ENCODE measurements at regions not wholly inside any gene's neighbourhood (a gene's known extent, or its start where the extent isn't known, plus 50 kb on each side); places are given as distances from the start of the nearest gene placed in this dataset.
A peak's percentile ranks its signal among the peaks of the same experiment; 100 is the strongest.

- intact Hi-C loops (cut with micrococcal nuclease) = loop anchor here (5.0 kb wide), 1 partner anchor 283 kb away; no protein-coding TSS in a partner anchor
- no peaks in the 10 kb centered on the region for H3K4me1 Mint-ChIP-seq (ENCODE audit: insufficient read depth, unreplicated experiment)
Measured at GRCh38 chr7:85469446-85470010, 282.7 kb upstream of the SEMA3D start.

GRCh38 chr7:85464042-85464651 lies 277.3 kb upstream of the SEMA3D start:
- intact Hi-C loops (cut with micrococcal nuclease) = loop anchor here (5.0 kb wide), 1 partner anchor 422 kb away; no protein-coding TSS in a partner anchor
- Mint-ChIP-seq H3K9me3 (ENCODE audit: unreplicated experiment) (no peaks in the 10 kb centered on the region), H3K27me3 (ENCODE audit: insufficient read depth, unreplicated experiment) (peaks cover 67% of the 10 kb centered on the region), H3K4me3 (ENCODE audit: unreplicated experiment) (peak overlapping the region; percentile 30), H3K36me3 (ENCODE audit: insufficient read depth, unreplicated experiment) (no peaks in the 10 kb centered on the region), H3K4me1 (ENCODE audit: insufficient read depth, unreplicated experiment) (no peaks in the 10 kb centered on the region), H3K27ac (ENCODE audit: low read depth, unreplicated experiment) (no peak overlapping the region)
- no peak for TF ChIP-seq CTCF (IDR thresholded peaks at IDR 0.05; ENCODE audit: unreplicated experiment)
- no TSS peak for BruUV-seq (replicated peaks)
- ChIA-PET POLR2A (no interaction called here), CTCF (interaction anchor here (0.6 to 1.7 kb wide), 6 partner anchors 12 to 175 kb away, joined by 3 to 8 read pairs (median 4); no protein-coding TSS in a partner anchor)
- no peak for DNase-seq (ENCODE audit: unreplicated experiment)

More at GRCh38 chr7:85469446-85470010, 282.7 kb upstream of the SEMA3D start:
- no peak for DNase-seq (ENCODE audit: unreplicated experiment)
- BruUV-seq (replicated peaks) = no TSS peak
- no peak for TF ChIP-seq CTCF (IDR thresholded peaks at IDR 0.05; ENCODE audit: unreplicated experiment)
- ChIA-PET POLR2A (no interaction called here), CTCF (no interaction called here)
- no peaks in the 10 kb centered on the region for H3K36me3 Mint-ChIP-seq (ENCODE audit: insufficient read depth, unreplicated experiment)
- H3K4me3 Mint-ChIP-seq (ENCODE audit: unreplicated experiment) = no peak overlapping the region
- peaks cover 80% of the 10 kb centered on the region for H3K27me3 Mint-ChIP-seq (ENCODE audit: insufficient read depth, unreplicated experiment)
- no peaks in the 10 kb centered on the region for H3K9me3 Mint-ChIP-seq (ENCODE audit: unreplicated experiment)
- no peak overlapping the region for H3K27ac Mint-ChIP-seq (ENCODE audit: low read depth, unreplicated experiment)

GRCh38 chr7:85462671-85463070 lies 275.8 kb upstream of the SEMA3D start:
- intact Hi-C loops (cut with micrococcal nuclease) = loop anchor here (5.0 kb wide), 1 partner anchor 420 kb away; no protein-coding TSS in a partner anchor
- peaks cover 68% of the 10 kb centered on the region for H3K27me3 Mint-ChIP-seq (ENCODE audit: insufficient read depth, unreplicated experiment)
- ChIA-PET CTCF (interaction anchor here (0.6 to 0.7 kb wide), 3 partner anchors 423 to 1291 kb away, joined by 3 to 5 read pairs (median 3); no protein-coding TSS in a partner anchor), POLR2A (no interaction called here)
- H3K36me3 Mint-ChIP-seq (ENCODE audit: insufficient read depth, unreplicated experiment) = no peaks in the 10 kb centered on the region
- no peak for TF ChIP-seq CTCF (IDR thresholded peaks at IDR 0.05; ENCODE audit: unreplicated experiment)
- no peak overlapping the region for H3K4me3 Mint-ChIP-seq (ENCODE audit: unreplicated experiment)
- H3K27ac Mint-ChIP-seq (ENCODE audit: low read depth, unreplicated experiment) = no peak overlapping the region
- no peaks in the 10 kb centered on the region for H3K4me1 Mint-ChIP-seq (ENCODE audit: insufficient read depth, unreplicated experiment)
- H3K9me3 Mint-ChIP-seq (ENCODE audit: unreplicated experiment) = no peaks in the 10 kb centered on the region
- DNase-seq (ENCODE audit: unreplicated experiment) = no peak
- BruUV-seq (replicated peaks) = no TSS peak

- DNase-seq (ENCODE audit: unreplicated experiment) = no peak
- Mint-ChIP-seq H3K27ac (ENCODE audit: low read depth, unreplicated experiment) (no peak overlapping the region), H3K4me3 (ENCODE audit: unreplicated experiment) (no peak overlapping the region), H3K27me3 (ENCODE audit: insufficient read depth, unreplicated experiment) (peaks cover 58% of the 10 kb centered on the region), H3K9me3 (ENCODE audit: unreplicated experiment) (no peaks in the 10 kb centered on the region), H3K36me3 (ENCODE audit: insufficient read depth, unreplicated experiment) (no peaks in the 10 kb centered on the region), H3K4me1 (ENCODE audit: insufficient read depth, unreplicated experiment) (no peaks in the 10 kb centered on the region)
- BruUV-seq (replicated peaks) = no TSS peak
- no peak for TF ChIP-seq CTCF (IDR thresholded peaks at IDR 0.05; ENCODE audit: unreplicated experiment)
- POLR2A ChIA-PET = no interaction called here
- intact Hi-C loops (cut with micrococcal nuclease) = no loop called here
- CTCF ChIA-PET = no interaction called here
Measured at GRCh38 chr7:85457911-85458310, 271.1 kb upstream of the SEMA3D start.

Measured in MCF 10A (cell line).